ENCODE measurements at regions not wholly inside any gene's neighbourhood (a gene's known extent, or its start where the extent isn't known, plus 50 kb on each side); places are given as distances from the start of the nearest gene placed in this dataset.

- no peak for TF ChIP-seq CTCF (IDR thresholded peaks at IDR 0.05; ENCODE audit: insufficient read depth, low read depth, low read length, missing control alignments)
- no peak for DNase-seq (ENCODE audit: low read depth)
- H3K4me3 ChIP-seq (ENCODE audit: low read depth, low read length): no peak overlapping the region
Measured at GRCh38 chr13:76389321-76389720, 496.9 kb downstream of the KCTD12 start.

GRCh38 chr13:76387566-76387965, 498.6 kb downstream of the KCTD12 start:
- no peak overlapping the region for H3K4me3 ChIP-seq (ENCODE audit: low read depth, low read length)
- DNase-seq (ENCODE audit: low read depth): no peak
- no peak for TF ChIP-seq CTCF (IDR thresholded peaks at IDR 0.05; ENCODE audit: insufficient read depth, low read depth, low read length, missing control alignments)

- TF ChIP-seq CTCF (IDR thresholded peaks at IDR 0.05; ENCODE audit: insufficient read depth, low read depth, low read length, missing control alignments): no peak
- DNase-seq (ENCODE audit: low read depth): no peak
Measured at GRCh38 chr13:76386321-76386720, 499.9 kb downstream of the KCTD12 start.

GRCh38 chr13:76385586-76385985, 500.6 kb downstream of the KCTD12 start:
- TF ChIP-seq CTCF (IDR thresholded peaks at IDR 0.05; ENCODE audit: insufficient read depth, low read depth, low read length, missing control alignments): no peak
- no peak for DNase-seq (ENCODE audit: low read depth)
- no peak overlapping the region for H3K4me3 ChIP-seq (ENCODE audit: low read depth, low read length)

More at GRCh38 chr13:76386321-76386720, 499.9 kb downstream of the KCTD12 start:
- H3K4me3 ChIP-seq (ENCODE audit: low read depth, low read length): no peak overlapping the region

- TF ChIP-seq CTCF (IDR thresholded peaks at IDR 0.05; ENCODE audit: insufficient read depth, low read depth, low read length, missing control alignments): no peak
- no peak for DNase-seq (ENCODE audit: low read depth)
Measured at GRCh38 chr13:76383676-76384461, 502.3 kb downstream of the KCTD12 start.

GRCh38 chr13:76380446-76381065, 505.6 kb downstream of the KCTD12 start:
- no peak for DNase-seq (ENCODE audit: low read depth)
- no peak for TF ChIP-seq CTCF (IDR thresholded peaks at IDR 0.05; ENCODE audit: insufficient read depth, low read depth, low read length, missing control alignments)
- H3K4me3 ChIP-seq (ENCODE audit: low read depth, low read length): no peak overlapping the region

More at GRCh38 chr13:76383676-76384461, 502.3 kb downstream of the KCTD12 start:
- no peak overlapping the region for H3K4me3 ChIP-seq (ENCODE audit: low read depth, low read length)

Data from GM12865 (cell line).